GM12891 (cell line): ENCODE measurements at regions not wholly inside any gene's neighbourhood (a gene's known extent, or its start where the extent isn't known, plus 50 kb on each side); places are given as distances from the start of the nearest gene placed in this dataset.

Experiments
- DNase-seq: peaks from one replicate; pipeline ENCODE4 v3.0.0; 2011; ENCODE audit warnings: low spot score; ENCODE audit not compliant: insufficient read length
- FAIRE-seq: peaks from 2 replicates; lab custom pipeline; 2011; peaks lifted over from hg19 to GRCh38; lab: Jason Lieb, UNC
- PAX5 ChIP-seq: IDR thresholded peaks from 2 replicates; pipeline ENCODE4 v1.6.1; 2011; ENCODE audit warnings: low read length, moderate library complexity, mild to moderate bottlenecking; ENCODE audit not compliant: insufficient read depth, severe bottlenecking
- POLR2A ChIP-seq: IDR thresholded peaks from 2 replicates; pipeline ENCODE4 v1.6.1; 2011; ENCODE audit warnings: low read depth, low read length, control low read depth
- POLR2AphosphoS5 ChIP-seq: IDR thresholded peaks from 2 replicates; pipeline ENCODE4 v1.6.1; 2011; ENCODE audit warnings: low read depth, low read length, control low read depth
- POU2F2 ChIP-seq: IDR thresholded peaks from 2 replicates; pipeline ENCODE4 v1.6.1; 2011; ENCODE audit warnings: low read depth, mild to moderate bottlenecking, control low read depth, low read length, moderate library complexity
- SPI1 ChIP-seq: IDR thresholded peaks from 2 replicates; pipeline ENCODE4 v1.6.1; 2011; ENCODE audit warnings: low read depth, low read length, control low read depth
- TAF1 ChIP-seq: IDR thresholded peaks from 2 replicates; pipeline ENCODE4 v1.6.1; 2011; ENCODE audit warnings: low read depth, low read length, control low read depth

GRCh38 chr2:136214307-136215200 is 96.6 kb upstream of the CXCR4 start:
- DNase-seq (no peak), FAIRE-seq (no peak)
- TF ChIP-seq POLR2AphosphoS5 = no peak
- peak; percentile 33; the same call in 1 of the 2 replicates for TF ChIP-seq SPI1

DNA sequence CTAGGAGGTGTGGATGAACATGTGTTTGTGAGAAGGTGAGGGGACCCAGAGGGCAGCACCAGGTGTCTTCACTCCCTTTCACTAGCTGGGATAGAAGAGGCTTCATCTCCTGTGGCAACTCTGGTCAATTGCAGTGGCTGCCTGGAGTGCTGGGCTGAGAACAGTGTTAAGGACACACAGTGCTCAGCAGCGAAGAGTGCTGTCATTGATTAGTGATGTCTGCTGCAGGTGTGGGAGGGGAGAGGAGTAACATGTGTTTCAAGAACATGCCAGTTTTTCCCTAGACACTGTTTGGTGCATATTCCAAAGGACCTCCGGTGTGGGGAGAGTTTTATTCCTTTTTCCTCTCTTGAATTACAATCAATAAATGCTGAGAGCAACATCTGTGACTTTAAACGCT is 95.9 kb upstream of the CXCR4 start:
- DNase-seq (no peak), FAIRE-seq (peak; percentile 23)
- TF ChIP-seq POLR2A = no peak
- TF ChIP-seq POLR2AphosphoS5 = no peak
- no peak for TF ChIP-seq POU2F2
- no peak for TF ChIP-seq TAF1
- no peak for TF ChIP-seq SPI1
- no peak for TF ChIP-seq PAX5

GRCh38 chr2:136212426-136213378 is 94.8 kb upstream of the CXCR4 start:
- FAIRE-seq (peak; percentile 72), DNase-seq (no peak)

DNA sequence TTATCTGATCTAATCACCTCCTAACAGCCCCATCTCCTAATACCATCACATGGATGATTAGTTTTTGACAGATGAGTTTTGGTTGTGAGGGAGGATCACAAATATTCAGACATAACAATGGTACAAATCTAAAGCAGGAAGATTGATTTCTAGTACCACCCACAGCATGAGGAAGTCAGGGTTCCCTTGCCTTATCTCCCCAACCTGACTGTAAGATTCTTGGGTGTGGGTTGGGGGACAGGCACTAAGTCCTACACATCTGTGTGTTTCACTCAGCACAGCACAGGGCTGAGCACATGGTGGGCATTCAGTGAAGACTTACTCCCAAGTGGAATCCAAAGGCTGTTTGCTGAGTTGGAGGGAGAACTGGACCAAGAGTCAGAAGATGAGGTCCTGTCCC is 93.8 kb upstream of the CXCR4 start:
- DNase-seq = no peak
- FAIRE-seq = peak; percentile 35
- TF ChIP-seq SPI1 (0 out of 2 replicates have a peak, but pooled peaks have one; percentile 4), POLR2A (no peak)

More at GRCh38 chr2:136212426-136213378, 94.8 kb upstream of the CXCR4 start:
- TF ChIP-seq POU2F2 = no peak
- no peak for TF ChIP-seq SPI1

DNA sequence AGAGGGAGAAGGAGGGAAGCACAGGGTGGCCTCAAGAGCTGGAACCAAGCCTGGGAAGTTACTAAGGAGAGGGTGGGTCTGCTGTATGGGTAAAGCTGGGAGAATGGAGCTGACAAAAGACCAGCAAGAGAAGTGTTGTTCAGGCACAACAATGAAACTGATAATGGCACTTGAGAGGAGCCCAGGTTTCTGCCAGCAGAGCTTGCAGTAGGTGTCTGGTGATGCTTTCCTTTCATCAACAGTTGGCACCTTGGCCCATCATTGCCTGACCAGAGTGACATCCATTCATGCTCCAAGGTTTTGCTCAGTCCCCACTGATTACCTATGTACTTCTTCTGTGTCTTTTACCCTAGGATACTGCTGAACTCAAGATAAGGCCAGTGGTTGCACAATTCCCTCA is 92.9 kb upstream of the CXCR4 start:
- FAIRE-seq (no peak), DNase-seq (no peak)
- TF ChIP-seq POLR2A (no peak), SPI1 (no peak), POLR2AphosphoS5 (no peak), TAF1 (no peak), POU2F2 (no peak), PAX5 (no peak)

GRCh38 chr2:136210455-136210805 is 92.5 kb upstream of the CXCR4 start:
- FAIRE-seq (no peak), DNase-seq (no peak)
- TF ChIP-seq PAX5 (no peak), POLR2AphosphoS5 (no peak), SPI1 (no peak), POU2F2 (no peak), POLR2A (no peak), TAF1 (no peak)

DNA sequence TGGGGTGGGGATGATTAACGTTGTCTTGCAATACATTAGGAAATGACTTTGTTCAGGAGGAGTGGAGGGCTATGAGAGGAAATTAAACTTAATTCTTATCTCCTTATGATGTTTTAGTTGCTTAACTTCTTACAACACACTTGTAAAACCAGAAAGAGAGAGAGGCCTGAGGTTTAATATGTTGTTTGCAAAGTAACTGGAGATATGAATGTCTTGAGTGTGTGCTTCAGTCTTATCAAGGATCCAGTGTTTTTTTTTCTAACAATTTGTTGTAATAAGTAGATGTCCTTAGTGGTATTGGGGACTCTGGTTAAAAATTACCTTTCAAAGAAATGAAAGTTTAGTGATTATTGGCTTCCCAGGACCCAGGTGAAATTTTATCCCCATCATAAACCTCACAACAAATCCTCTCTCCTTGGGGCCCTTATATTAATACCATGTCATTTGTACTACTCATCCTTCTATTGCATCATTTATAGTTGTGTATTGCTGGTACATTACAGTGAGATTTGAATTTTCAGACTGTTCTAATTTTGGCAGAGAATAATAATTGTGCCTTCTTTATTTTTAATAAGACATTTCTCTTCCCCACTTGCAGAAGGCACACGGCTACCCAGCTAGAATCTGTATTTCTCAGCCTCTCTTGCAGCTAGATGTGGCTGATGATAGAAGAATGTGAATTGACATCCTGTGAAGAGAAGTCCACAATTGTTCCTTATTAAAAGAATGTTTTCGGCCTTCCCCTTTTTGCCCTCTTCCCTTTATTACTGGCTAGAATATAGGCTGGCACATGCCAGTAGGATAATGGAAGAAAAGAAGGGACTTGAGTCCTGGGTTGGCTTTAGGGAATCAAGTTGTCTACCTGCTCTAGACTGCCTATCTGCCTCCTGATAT is 91.9 kb upstream of the CXCR4 start:
- TF ChIP-seq POLR2A (no peak), POU2F2 (no peak), POLR2AphosphoS5 (no peak), SPI1 (no peak), TAF1 (no peak)
- DNase-seq (no peak), FAIRE-seq (no peak)

DNA sequence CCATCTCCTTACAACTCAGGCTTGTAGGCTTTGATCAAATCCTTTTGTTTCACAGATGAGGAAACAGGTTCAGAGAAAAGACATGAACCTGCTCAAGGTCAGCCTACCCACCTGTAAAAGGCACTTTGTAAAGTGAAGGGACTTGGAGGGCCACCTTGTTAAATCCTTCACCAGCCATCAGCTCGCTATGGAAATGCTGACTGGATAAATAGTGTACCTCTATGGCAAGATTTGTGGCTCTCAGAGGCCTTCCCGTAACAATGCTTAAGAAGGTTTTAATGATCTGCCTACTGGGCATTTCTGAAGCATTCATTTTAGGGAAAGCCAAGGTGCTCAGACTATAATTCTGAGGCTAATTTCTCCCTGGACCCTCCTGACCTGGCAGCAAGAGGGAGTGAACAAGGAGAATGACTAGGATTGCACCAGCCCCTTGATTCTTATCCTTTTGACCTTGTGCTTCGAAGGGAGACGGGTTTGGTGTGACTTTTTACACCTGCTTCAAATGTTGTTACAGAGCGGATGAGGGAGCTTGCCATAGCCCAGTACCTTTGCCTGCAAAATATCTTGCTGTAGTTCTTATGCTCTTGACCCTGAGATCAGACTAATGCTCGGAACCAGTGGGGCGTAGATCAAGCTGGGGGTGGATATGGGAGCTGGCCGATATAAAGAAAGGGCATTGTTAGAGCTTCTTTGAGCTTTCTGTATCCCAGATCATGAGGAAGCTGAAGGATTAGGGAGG is 90.9 kb upstream of the CXCR4 start:
- TF ChIP-seq POLR2AphosphoS5 (no peak), SPI1 (no peak), TAF1 (no peak), PAX5 (no peak), POLR2A (no peak)
- no peak for DNase-seq
- FAIRE-seq = no peak

DNA sequence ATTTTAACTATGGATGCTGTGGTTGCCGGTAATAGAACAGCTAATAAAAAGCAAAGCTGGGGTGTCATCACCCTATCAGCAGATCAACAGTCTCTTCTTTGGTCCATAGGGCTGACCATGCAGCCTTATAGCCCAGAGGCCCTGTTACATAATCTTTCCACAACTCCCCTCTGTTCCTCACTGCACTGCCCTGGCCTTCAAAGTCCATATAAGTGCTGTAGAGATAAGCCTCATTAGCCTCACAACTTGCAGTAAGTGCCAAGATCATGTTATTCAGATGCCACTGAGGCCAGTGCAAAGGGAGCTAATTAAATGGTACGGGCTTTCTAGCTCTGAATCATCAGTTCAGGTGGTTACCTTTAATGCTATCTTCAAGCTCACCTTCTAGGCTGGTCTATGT is 89.7 kb upstream of the CXCR4 start:
- no peak for FAIRE-seq
- DNase-seq = no peak

More for the DNA sequence above, 89.7 kb upstream of the CXCR4 start:
- no peak for TF ChIP-seq PAX5
- no peak for TF ChIP-seq SPI1
- no peak for TF ChIP-seq TAF1
- TF ChIP-seq POU2F2 = no peak
- no peak for TF ChIP-seq POLR2A
- TF ChIP-seq POLR2AphosphoS5 = no peak
